ENCODE measurements at regions not wholly inside any gene's neighbourhood (a gene's known extent, or its start where the extent isn't known, plus 50 kb on each side); places are given as distances from the start of the nearest gene placed in this dataset.

DNA sequence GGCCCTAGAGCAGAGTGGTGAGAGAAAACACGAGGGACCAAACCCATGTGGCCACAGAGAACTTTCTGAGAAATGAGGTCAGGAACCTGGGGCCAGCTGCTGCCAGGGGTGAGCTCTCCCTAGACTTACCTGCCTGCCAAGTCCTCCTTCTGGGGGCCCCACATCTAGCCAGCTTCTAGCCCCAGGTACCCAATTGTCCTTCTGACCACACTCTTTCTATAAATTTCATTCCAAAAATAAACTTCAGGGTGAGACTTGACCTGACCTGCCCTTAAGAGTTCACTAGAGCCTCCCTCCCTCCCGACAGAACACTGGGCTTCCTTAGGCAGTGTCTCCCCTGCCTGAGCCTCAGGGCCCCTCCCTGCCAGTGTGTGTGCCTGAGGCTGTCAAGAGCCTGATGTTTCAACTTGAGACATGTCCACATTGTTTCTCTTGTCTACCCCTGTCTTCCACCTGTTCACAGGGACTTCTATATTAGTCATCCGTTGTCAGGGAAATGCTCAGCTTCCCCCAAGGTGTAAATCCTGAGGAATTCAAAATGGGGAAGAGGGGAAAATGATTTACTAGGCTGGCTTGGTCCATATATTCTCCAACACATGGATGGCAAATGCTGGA lies 312.8 kb upstream of the TLE3 start:
- in situ Hi-C loops (cut with MboI; ENCODE audit: low pct_unique_long_range_greater_than_20kb, low sequenced_read_pairs, unreplicated experiment), result no loop called here
- TF ChIP-seq, protein P1, sequence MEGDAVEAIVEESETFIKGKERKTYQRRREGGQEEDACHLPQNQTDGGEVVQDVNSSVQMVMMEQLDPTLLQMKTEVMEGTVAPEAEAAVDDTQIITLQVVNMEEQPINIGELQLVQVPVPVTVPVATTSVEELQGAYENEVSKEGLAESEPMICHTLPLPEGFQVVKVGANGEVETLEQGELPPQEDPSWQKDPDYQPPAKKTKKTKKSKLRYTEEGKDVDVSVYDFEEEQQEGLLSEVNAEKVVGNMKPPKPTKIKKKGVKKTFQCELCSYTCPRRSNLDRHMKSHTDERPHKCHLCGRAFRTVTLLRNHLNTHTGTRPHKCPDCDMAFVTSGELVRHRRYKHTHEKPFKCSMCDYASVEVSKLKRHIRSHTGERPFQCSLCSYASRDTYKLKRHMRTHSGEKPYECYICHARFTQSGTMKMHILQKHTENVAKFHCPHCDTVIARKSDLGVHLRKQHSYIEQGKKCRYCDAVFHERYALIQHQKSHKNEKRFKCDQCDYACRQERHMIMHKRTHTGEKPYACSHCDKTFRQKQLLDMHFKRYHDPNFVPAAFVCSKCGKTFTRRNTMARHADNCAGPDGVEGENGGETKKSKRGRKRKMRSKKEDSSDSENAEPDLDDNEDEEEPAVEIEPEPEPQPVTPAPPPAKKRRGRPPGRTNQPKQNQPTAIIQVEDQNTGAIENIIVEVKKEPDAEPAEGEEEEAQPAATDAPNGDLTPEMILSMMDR (IDR thresholded peaks at IDR 0.05; ENCODE audit: extremely low read depth, insufficient read depth, missing control alignments), result no peak
- DNase-seq (ENCODE audit: low spot score), result no peak

- in situ Hi-C loops (cut with MboI; ENCODE audit: low pct_unique_long_range_greater_than_20kb, low sequenced_read_pairs, unreplicated experiment), result no loop called here
- DNase-seq (ENCODE audit: low spot score), result no peak
- TF ChIP-seq, protein P1 (IDR thresholded peaks at IDR 0.05; ENCODE audit: extremely low read depth, insufficient read depth, missing control alignments), result no peak
Observed at GRCh38 chr15:70409388-70409787, 311.7 kb upstream of the TLE3 start.

DNA sequence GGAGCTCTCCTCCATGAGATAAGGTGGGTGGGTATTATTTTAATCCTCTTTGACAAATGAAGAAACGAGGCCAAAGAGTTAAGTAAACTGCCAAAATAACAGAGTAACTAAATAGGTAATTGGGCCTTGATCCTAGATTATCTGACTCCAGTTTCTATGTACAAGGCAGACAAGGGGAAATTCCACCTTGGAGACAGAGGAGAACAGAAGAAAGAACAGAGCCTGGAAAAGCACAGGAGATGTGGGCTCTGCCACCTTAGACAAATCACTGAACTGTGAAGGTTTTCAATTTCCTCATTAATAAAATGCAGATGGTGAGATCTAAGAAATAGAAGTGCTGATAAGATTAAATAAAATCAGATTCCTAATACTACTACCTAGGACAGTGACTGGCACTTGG lies 310.2 kb upstream of the TLE3 start:
- no peak for DNase-seq (ENCODE audit: low spot score)
- in situ Hi-C loops (cut with MboI; ENCODE audit: low pct_unique_long_range_greater_than_20kb, low sequenced_read_pairs, unreplicated experiment), result no loop called here
- TF ChIP-seq, protein P1 (IDR thresholded peaks at IDR 0.05; ENCODE audit: extremely low read depth, insufficient read depth, missing control alignments), result no peak

GRCh38 chr15:70407336-70407670 lies 309.6 kb upstream of the TLE3 start:
- TF ChIP-seq, protein P1 (IDR thresholded peaks at IDR 0.05; ENCODE audit: extremely low read depth, insufficient read depth, missing control alignments), result no peak
- DNase-seq (ENCODE audit: low spot score), result no peak
- in situ Hi-C loops (cut with MboI; ENCODE audit: low pct_unique_long_range_greater_than_20kb, low sequenced_read_pairs, unreplicated experiment), result no loop called here

DNA sequence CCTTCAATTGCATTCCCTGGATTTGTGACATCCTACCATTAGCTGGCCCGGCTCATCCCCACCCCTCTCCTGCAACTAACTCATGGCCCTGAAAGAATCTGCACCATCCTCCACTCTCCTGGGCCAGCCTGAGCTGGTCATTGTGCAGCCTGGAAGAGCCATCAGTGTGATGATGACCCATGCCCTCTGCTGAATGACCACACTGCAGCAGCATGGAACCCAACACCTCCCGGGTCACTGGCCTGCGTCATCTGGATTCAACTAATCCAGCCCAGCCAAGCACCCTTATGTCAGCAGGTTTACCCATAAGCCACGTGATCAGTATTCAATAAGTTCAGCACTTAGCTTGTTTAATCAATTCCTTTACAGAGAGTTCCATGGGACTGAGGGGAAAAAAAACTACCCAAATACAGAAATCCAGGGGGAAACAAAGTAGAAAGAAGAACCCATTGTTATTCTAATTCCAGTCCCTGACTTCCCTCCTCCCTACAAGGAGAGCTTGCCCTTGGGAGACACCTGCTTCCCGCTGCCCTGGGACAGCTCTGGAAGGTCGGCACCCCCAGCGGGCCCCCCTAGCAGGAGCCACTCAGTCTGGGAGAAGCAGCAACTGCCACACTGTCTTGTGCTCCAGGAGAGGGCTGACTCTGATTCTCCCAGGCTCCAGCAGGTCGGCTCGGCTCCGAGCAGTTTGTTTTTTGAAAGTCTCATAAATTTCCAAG lies 309.1 kb upstream of the TLE3 start:
- DNase-seq (ENCODE audit: low spot score), result no peak
- in situ Hi-C loops (cut with MboI; ENCODE audit: low pct_unique_long_range_greater_than_20kb, low sequenced_read_pairs, unreplicated experiment), result no loop called here
- TF ChIP-seq, protein P1 (IDR thresholded peaks at IDR 0.05; ENCODE audit: extremely low read depth, insufficient read depth, missing control alignments), result no peak

DNA sequence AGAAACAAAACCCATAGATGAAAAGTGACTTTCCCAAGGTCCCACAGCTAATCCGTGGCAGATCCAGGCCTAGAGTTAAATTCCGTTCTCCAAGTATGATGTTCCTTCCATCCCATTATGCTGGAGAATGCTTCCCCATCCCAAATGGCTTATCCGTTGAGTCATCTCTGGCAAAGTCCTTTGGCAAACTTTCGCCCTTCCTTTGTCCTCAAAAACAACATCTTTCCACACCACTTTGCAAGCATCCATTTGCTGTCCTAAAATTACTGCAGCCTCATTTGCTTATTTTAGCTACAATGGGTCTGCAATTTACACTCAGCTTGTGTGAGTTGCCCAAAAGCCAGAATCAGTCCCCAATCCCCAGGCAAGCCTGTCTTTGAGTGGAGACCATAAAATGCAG lies 304.0 kb upstream of the TLE3 start:
- TF ChIP-seq, protein P1 (IDR thresholded peaks at IDR 0.05; ENCODE audit: extremely low read depth, insufficient read depth, missing control alignments), result no peak
- DNase-seq (ENCODE audit: low spot score), result no peak
- in situ Hi-C loops (cut with MboI; ENCODE audit: low pct_unique_long_range_greater_than_20kb, low sequenced_read_pairs, unreplicated experiment), result no loop called here

All from GM13977 (cell line).